K562 (cell line): ENCODE measurements at regions not wholly inside any gene's neighbourhood (a gene's known extent, or its start where the extent isn't known, plus 50 kb on each side); places are given as distances from the start of the nearest gene placed in this dataset.
A peak's percentile ranks its signal among the peaks of the same experiment; 100 is the strongest.

ENCODE experiments used
- ATAC-seq: fragments of 200-7000 bp; cut with Tn5 transposase; 3 replicates; pipeline ENCODE4 v1.9.1; 2020; ENCODE audit warnings: moderate library complexity
- BruUV-seq: library from RNA; stranded (reverse); fragments of 400-500 nt; replicated peaks from 2 replicates; lab custom pipeline; 2021; lab: Mats Ljungman, UMichigan
- CTCF ChIA-PET: fragments of 300-600 bp; formaldehyde crosslinking; extraction: SDS; loops from one replicate; lab custom pipeline; 2021; ENCODE audit warnings: low intra/inter-chr PET ratio; lab: Yijun Ruan, JAX
- POLR2A ChIA-PET: fragments of 300-600, 350-650 bp; sonication (Branson Sonifier 250); formaldehyde crosslinking; extraction: SDS; loops from one replicate; lab custom pipeline; 2021; ENCODE audit warnings: antibody characterized with exemption, inconsistent platforms; lab: Yijun Ruan, JAX
- DNase-seq, 4 experiments: peaks; one replicate each; pipeline versions ENCODE4 v3.0.0 to v3.0.0-alpha.2; 2011 to 2018; ENCODE audit warnings: low spot score in 3 of 4, mixed read lengths in 3 of 4; ENCODE audit errors: extremely low read depth in 1 of 4
- FAIRE-seq: peaks from 2 replicates; lab custom pipeline; 2011; peaks lifted over from hg19 to GRCh38; lab: Jason Lieb, UNC
- H2AFZ ChIP-seq: 2 replicates; pipeline ENCODE4 v1.6.0; 2011; ENCODE audit warnings: low read depth, low read length, control low read depth, inconsistent platforms
- H3K27ac ChIP-seq: fragments of 200-600 bp; 3 replicates; pipeline ENCODE4 v1.8.0; 2011; ENCODE audit warnings: low read depth, mild to moderate bottlenecking, control low read depth, inconsistent platforms, low read length, moderate library complexity, mixed read lengths; ENCODE audit errors: extremely low read depth
- H3K27me3 ChIP-seq, 2 experiments: fragments of 300-600 bp in 1 of 2; 2 replicates in 1 of 2; 3 replicates in 1 of 2; pipeline versions ENCODE4 v1.6.0 to v1.8.0; 2011; ENCODE audit warnings: inconsistent platforms in 2 of 2, low read length in 2 of 2, mild to moderate bottlenecking in 1 of 2, mixed read lengths in 1 of 2, moderate library complexity in 1 of 2; ENCODE audit not compliant: control insufficient read depth in 2 of 2, insufficient read depth in 2 of 2
- H3K36me3 ChIP-seq: fragments of 300-600 bp; 3 replicates; pipeline ENCODE4 v1.8.0; 2011; ENCODE audit warnings: mild to moderate bottlenecking, low read length, inconsistent platforms; ENCODE audit not compliant: control insufficient read depth, insufficient read depth
- H3K4me1 ChIP-seq, 2 experiments: fragments of 200-600 bp in 1 of 2; replicated peaks in 1 of 2; 2 replicates in 1 of 2; 3 replicates in 1 of 2; pipeline versions ENCODE4 v1.5.1 to v1.8.0; 2011; ENCODE audit warnings: inconsistent platforms in 2 of 2, low read length in 2 of 2, mild to moderate bottlenecking in 1 of 2, mixed read lengths in 1 of 2, moderate library complexity in 1 of 2; ENCODE audit not compliant: control insufficient read depth in 2 of 2, insufficient read depth in 2 of 2
- H3K4me2 ChIP-seq: 2 replicates; pipeline ENCODE4 v1.6.1; 2011; ENCODE audit warnings: low read length, control low read depth, inconsistent platforms, mixed read lengths; ENCODE audit not compliant: insufficient read depth
- H3K4me3 ChIP-seq: fragments of 200-600 bp; sonication (generic), shearing (Covaris generic); 2 replicates; pipeline ENCODE4 v1.5.1; 2016; ENCODE audit warnings: control low read depth, inconsistent platforms
- H3K79me2 ChIP-seq: fragments of 200-600 bp; 3 replicates; pipeline ENCODE4 v1.8.0; 2011; ENCODE audit warnings: low read length, inconsistent platforms; ENCODE audit not compliant: control insufficient read depth, insufficient read depth
- H3K9ac ChIP-seq, 2 experiments: 2 replicates each; pipeline versions ENCODE4 v1.6.0 to v1.6.1; 2011; ENCODE audit warnings: low read depth in 2 of 2, low read length in 2 of 2, control low read depth in 1 of 2, inconsistent platforms in 1 of 2, mild to moderate bottlenecking in 1 of 2, mixed read lengths in 1 of 2; ENCODE audit not compliant: insufficient read depth in 1 of 2
- H3K9me1 ChIP-seq: one replicate; pipeline ENCODE4 v1.6.0; 2011; ENCODE audit warnings: inconsistent platforms, mild to moderate bottlenecking, low read length, moderate library complexity; ENCODE audit not compliant: control insufficient read depth, insufficient read depth
- H3K9me3 ChIP-seq: replicated peaks from 2 replicates; pipeline ENCODE4 v1.5.1; 2011; ENCODE audit warnings: low read depth, low read length, inconsistent platforms; ENCODE audit not compliant: control insufficient read depth, insufficient read depth
- H4K20me1 ChIP-seq: replicated peaks from 2 replicates; pipeline ENCODE4 v1.6.1; 2011; ENCODE audit warnings: low read length, inconsistent platforms, mixed read lengths; ENCODE audit not compliant: control insufficient read depth, insufficient read depth
- ARID3B ChIP-seq: fragments of 250-450 bp; sonication (Bioruptor Pico); IDR thresholded peaks from 2 replicates; pipeline ENCODE4 v1.4.0; 2020; ENCODE audit warnings: borderline replicate concordance
- CBFA2T3 ChIP-seq: fragments of 450-650 bp; IDR thresholded peaks from 2 replicates; pipeline ENCODE4 v1.6.1; 2017
- CGGBP1 ChIP-seq: fragments of 250-450 bp; sonication (Bioruptor Pico); IDR thresholded peaks from 2 replicates; pipeline ENCODE4 v1.9.0; 2021; ENCODE audit warnings: mild to moderate bottlenecking
- DIDO1 ChIP-seq: fragments of 450-650 bp; IDR thresholded peaks from 2 replicates; pipeline ENCODE4 v1.6.1; 2016; ENCODE audit warnings: low read depth, missing biosample characterization, missing genetic modification characterization
- ELF1 ChIP-seq: fragments of 200-800 bp; sonication (Bioruptor generic); IDR thresholded peaks from 2 replicates; pipeline ENCODE4 v1.6.1; 2016; ENCODE audit warnings: missing genetic modification characterization, missing compliant biosample characterization
- ELF2 ChIP-seq: fragments of 250-450 bp; sonication (Bioruptor Pico); IDR thresholded peaks from 2 replicates; pipeline ENCODE4 v1.5.0; 2021; ENCODE audit warnings: mild to moderate bottlenecking
- FOXA1 ChIP-seq: fragments of 450-650 bp; IDR thresholded peaks from 2 replicates; pipeline ENCODE4 v1.6.1; 2016; ENCODE audit warnings: mild to moderate bottlenecking, borderline replicate concordance
- GATAD2A ChIP-seq: fragments of 450-650 bp; IDR thresholded peaks from 2 replicates; pipeline ENCODE4 v1.6.1; 2017
- IFI16 ChIP-seq: fragments of 250-450 bp; sonication (Bioruptor Pico); IDR thresholded peaks from 2 replicates; pipeline ENCODE4 v2.1.2; 2022; ENCODE audit warnings: mild to moderate bottlenecking, inconsistent platforms
- MAFF ChIP-seq: IDR thresholded peaks from 2 replicates; pipeline ENCODE4 v1.6.1; 2012; ENCODE audit warnings: low read length, improper control_type of control experiment
- MAFG ChIP-seq: fragments of 450-650 bp; conservative IDR thresholded peaks from 2 replicates; pipeline ENCODE4 v1.6.1; 2016; ENCODE audit warnings: missing genetic modification characterization, missing compliant biosample characterization
- MAZ ChIP-seq, 2 experiments: fragments of 450-650 bp in 1 of 2; sonication (generic) in 1 of 2; formaldehyde crosslinking; IDR thresholded peaks in 1 of 2; conservative IDR thresholded peaks in 1 of 2; 2 replicates each; pipeline versions ENCODE4 v1.4.0 to v1.5.0; 2020; ENCODE audit warnings: mild to moderate bottlenecking in 1 of 2, missing genetic modification reagents in 1 of 2
- MTF1 ChIP-seq: fragments of 250-450 bp; sonication (Bioruptor Pico); IDR thresholded peaks from 2 replicates; pipeline ENCODE4 v1.9.0; 2021; ENCODE audit warnings: moderate library complexity, mild to moderate bottlenecking, inconsistent platforms, borderline replicate concordance
- NR2C1 ChIP-seq, 2 experiments: fragments of 450-650 bp; IDR thresholded peaks; 2 replicates each; pipeline ENCODE4 v1.6.1; 2017; ENCODE audit warnings: mild to moderate bottlenecking in 2 of 2, antibody characterized with exemption in 1 of 2, inconsistent platforms in 1 of 2, missing compliant biosample characterization in 1 of 2, missing genetic modification characterization in 1 of 2
- PHTF2 ChIP-seq: fragments of 250-450 bp; sonication (Bioruptor Pico); IDR thresholded peaks from 2 replicates; pipeline ENCODE4 v1.5.0; 2021; ENCODE audit warnings: mild to moderate bottlenecking
- RFX1 ChIP-seq: fragments of 450-650 bp; IDR thresholded peaks from 2 replicates; pipeline ENCODE4 v1.6.1; 2016; ENCODE audit warnings: mild to moderate bottlenecking, moderate library complexity
- SMAD1 ChIP-seq: fragments of 150-350 bp; IDR thresholded peaks from 2 replicates; pipeline ENCODE4 v1.6.1; 2014; ENCODE audit warnings: low read length, low read depth; ENCODE audit not compliant: partially characterized antibody
- SMC3 ChIP-seq: conservative IDR thresholded peaks from 2 replicates; pipeline ENCODE4 v1.6.1; 2011; ENCODE audit warnings: low read depth, low read length, improper control_type of control experiment; ENCODE audit not compliant: insufficient read depth
- STAG1 ChIP-seq: sonication (generic); formaldehyde crosslinking; IDR thresholded peaks from 2 replicates; pipeline ENCODE4 v1.5.0; 2020; ENCODE audit warnings: missing genetic modification reagents, borderline replicate concordance
- STAT5B ChIP-seq: fragments of 250-450 bp; sonication (Bioruptor Pico); IDR thresholded peaks from 2 replicates; pipeline ENCODE4 v1.8.0; 2021; ENCODE audit warnings: mild to moderate bottlenecking, inconsistent platforms
- TAF1 ChIP-seq: IDR thresholded peaks from 2 replicates; pipeline ENCODE4 v1.6.1; 2011; ENCODE audit warnings: mild to moderate bottlenecking, low read length, moderate library complexity; ENCODE audit not compliant: insufficient read depth, control insufficient read depth, severe bottlenecking; ENCODE audit errors: extremely low read depth
- TRIM28 ChIP-seq: fragments of 450-650 bp; IDR thresholded peaks from 2 replicates; pipeline ENCODE4 v1.6.1; 2017
- YY1 ChIP-seq, 3 experiments: IDR thresholded peaks; 2 replicates each; pipeline ENCODE4 v1.6.1; 2011; ENCODE audit warnings: low read length in 2 of 3, mild to moderate bottlenecking in 2 of 3, moderate library complexity in 2 of 3, borderline replicate concordance in 1 of 3, control low read depth in 1 of 3, low read depth in 1 of 3; ENCODE audit not compliant: insufficient read depth in 3 of 3, insufficient replicate concordance in 2 of 3, control insufficient read depth in 1 of 3, insufficient read length in 1 of 3; ENCODE audit errors: extremely low read depth in 1 of 3
- ZNF316 ChIP-seq: fragments of 450-650 bp; IDR thresholded peaks from 2 replicates; pipeline ENCODE4 v1.6.1; 2016
- WGBS: fragments of 100-300 bp; shearing (Covaris generic); methylation state at CpG from one replicate; pipeline ENCODE4 v1.1.6; 2016; ENCODE audit warnings: low coverage, mixed read lengths; ENCODE audit not compliant: insufficient coverage; ENCODE audit errors: missing lambda C conversion rate; 5-methylcytosine and 5-hydroxymethylcytosine counted together
- in situ Hi-C: fragments of 300-500 bp; cut with MboI; formaldehyde crosslinking; loops from 4 replicates; pipeline ENCODE4 v1.15.0; 2018; ENCODE audit warnings: inconsistent platforms, mixed read lengths
- intact Hi-C: fragments of 100-400 bp; cut with micrococcal nuclease; formaldehyde crosslinking; loops from 2 replicates; pipeline ENCODE4 v1.14.2; 2022

- TF ChIP-seq NR2C1 (IDR thresholded peaks at IDR 0.05) (no peak), NR2C1 (tag; IDR thresholded peaks at IDR 0.05) (no peak), GATAD2A (no peak), TRIM28 (no peak), ELF1 (tag) (no peak), SMAD1 (no peak)
Observed at GRCh38 chr15:47917881-47918280, 200.6 kb downstream of the SEMA6D start (continued).

- CTCF ChIA-PET: no interaction called here
- no peaks in the 10 kb centered on the region for H3K27me3 ChIP-seq
- H3K36me3 ChIP-seq: no peaks in the 10 kb centered on the region
- DNase-seq (no peak), FAIRE-seq (no peak), ATAC-seq (no peak)
- BruUV-seq: no TSS peak
- H3K79me2 ChIP-seq: no peaks in the 10 kb centered on the region
- no peaks in the 10 kb centered on the region for H3K9me1 ChIP-seq
- WGBS: 2% methylated on average over 3 of the region's 3 CpGs
- in situ Hi-C loops: no loop called here
- H3K27ac ChIP-seq: no peak overlapping the region
- H3K4me1 ChIP-seq: no peaks in the 10 kb centered on the region
- no peak overlapping the region for H3K4me2 ChIP-seq
- H2AFZ ChIP-seq: no peak overlapping the region
- no peaks in the 10 kb centered on the region for H3K9me3 ChIP-seq
- intact Hi-C loops: no loop called here
- H3K4me3 ChIP-seq: no peak overlapping the region
- H3K9ac ChIP-seq: no peak overlapping the region
- no peaks in the 10 kb centered on the region for H4K20me1 ChIP-seq
- POLR2A ChIA-PET: no interaction called here
- TF ChIP-seq RFX1 (no peak), SMC3 (no peak), PHTF2 (no peak), CGGBP1 (CRISPR knock-in tag) (no peak), ELF2 (no peak), STAG1 (CRISPR knock-in tag) (no peak), YY1 (IDR thresholded peaks at IDR 0.05; ENCODE audit: borderline replicate concordance in 1 of 3, control insufficient read depth in 1 of 3, extremely low read depth in 1 of 3, insufficient read depth in 3 of 3, insufficient read length in 1 of 3, insufficient replicate concordance in 2 of 3, low read depth in 1 of 3, low read length in 2 of 3) (no peak), ARID3B (no peak), STAT5B (CRISPR knock-in tag) (no peak), IFI16 (no peak), MAZ (CRISPR knock-in tag; conservative IDR thresholded peaks at IDR 0.05 in 1 of 2, IDR thresholded peaks at IDR 0.05 in 1 of 2) (no peak), MAFG (peak; percentile 39), ZNF316 (0 out of 2 replicates have a peak, but pooled peaks have one; percentile 27), MTF1 (CRISPR knock-in tag) (no peak), DIDO1 (tag) (no peak), TAF1 (no peak), FOXA1 (no peak), MAFF (0 out of 2 replicates have a peak, but pooled peaks have one; percentile 20), CBFA2T3 (no peak)
Observed at GRCh38 chr15:47918877-47919276, 201.6 kb downstream of the SEMA6D start.
